ENCODE measurements at regions not wholly inside any gene's neighbourhood (a gene's known extent, or its start where the extent isn't known, plus 50 kb on each side); places are given as distances from the start of the nearest gene placed in this dataset.

- TF ChIP-seq CTCF (IDR thresholded peaks at IDR 0.05; ENCODE audit: low read depth, low read length, poor library complexity, severe bottlenecking) = no peak
- TF ChIP-seq EZH2phosphoT487 (IDR thresholded peaks at IDR 0.05; ENCODE audit: borderline replicate concordance, low read length) = no peak
These were observed 188.6 kb upstream of the TBL1XR1 start for GRCh38 chr3:177385831-177386301.
